NCI-H1436 treated with DMSO at 0.1 percent for 48 hours (cell line): ENCODE measurements at regions not wholly inside any gene's neighbourhood (a gene's known extent, or its start where the extent isn't known, plus 50 kb on each side); places are given as distances from the start of the nearest gene placed in this dataset.

Experiments used
- DNase-seq: peaks from one replicate; lab custom pipeline; 2025; lab: John Stamatoyannopoulos, UW

GRCh38 chr17:36816214-36816906 lies 120.9 kb upstream of the LHX1 start:
- no peak for DNase-seq

GRCh38 chr17:36816907-36817288 lies 120.4 kb upstream of the LHX1 start:
- DNase-seq: no peak

- DNase-seq: no peak
Measured at GRCh38 chr17:36817483-36818048, 119.7 kb upstream of the LHX1 start.

- DNase-seq: no peak
Measured at GRCh38 chr17:36818134-36818825, 119.0 kb upstream of the LHX1 start.

- no peak for DNase-seq
Measured at GRCh38 chr17:36823850-36824677, 113.2 kb upstream of the LHX1 start.

GRCh38 chr17:36824678-36825101 lies 112.6 kb upstream of the LHX1 start:
- no peak for DNase-seq

- no peak for DNase-seq
Measured at GRCh38 chr17:36825113-36825512, 112.2 kb upstream of the LHX1 start.

- no peak for DNase-seq
Measured at GRCh38 chr17:36825521-36825920, 111.8 kb upstream of the LHX1 start.

- DNase-seq: no peak
Measured at GRCh38 chr17:36825951-36826350, 111.3 kb upstream of the LHX1 start.

GRCh38 chr17:36827081-36827480 lies 110.2 kb upstream of the LHX1 start:
- no peak for DNase-seq

GRCh38 chr17:36829676-36830075 lies 107.6 kb upstream of the LHX1 start:
- no peak for DNase-seq

GRCh38 chr17:36833279-36833678 lies 104.0 kb upstream of the LHX1 start:
- DNase-seq: no peak

- DNase-seq: no peak
Measured at GRCh38 chr17:36835036-36835435, 102.2 kb upstream of the LHX1 start.

GRCh38 chr17:36837195-36837938 lies 99.9 kb upstream of the LHX1 start:
- DNase-seq: peak; percentile 42

GRCh38 chr17:36837939-36838272 lies 99.4 kb upstream of the LHX1 start:
- no peak for DNase-seq

GRCh38 chr17:36839256-36839655 lies 98.0 kb upstream of the LHX1 start:
- DNase-seq: no peak

GRCh38 chr17:36840796-36841195 lies 96.5 kb upstream of the LHX1 start:
- DNase-seq: no peak

- DNase-seq: no peak
Measured at GRCh38 chr17:36842231-36842819, 95.0 kb upstream of the LHX1 start.

- no peak for DNase-seq
Measured at GRCh38 chr17:36842963-36843558, 94.2 kb upstream of the LHX1 start.

GRCh38 chr17:36844013-36844412 lies 93.3 kb upstream of the LHX1 start:
- no peak for DNase-seq

- DNase-seq: no peak
Measured at GRCh38 chr17:36844601-36845000, 92.7 kb upstream of the LHX1 start.
